A549 (cell line): ENCODE measurements at regions not wholly inside any gene's neighbourhood (a gene's known extent, or its start where the extent isn't known, plus 50 kb on each side); places are given as distances from the start of the nearest gene placed in this dataset.

Experiments
- ATAC-seq, 2 experiments: fragments of 200-7000 bp in 1 of 2; fragments of >200 bp in 1 of 2; cut with Nextera tagmentation in 1 of 2; cut with Tn5 transposase in 1 of 2; 3 replicates each; pipeline versions ENCODE4 v1.8.0 to v1.9.1; 2018 to 2020; ENCODE audit warnings: mild to moderate bottlenecking in 1 of 2, moderate library complexity in 1 of 2
- CTCF ChIA-PET: fragments of 300-600 bp; sonication (Branson Sonifier 250); formaldehyde crosslinking; extraction: SDS; loops from one replicate; lab custom pipeline; 2021; ENCODE audit warnings: antibody characterized with exemption, inconsistent platforms; lab: Yijun Ruan, JAX
- POLR2A ChIA-PET: fragments of 350-600 bp; formaldehyde crosslinking; extraction: SDS; loops from one replicate; lab custom pipeline; 2021; ENCODE audit warnings: antibody characterized with exemption, inconsistent platforms; lab: Yijun Ruan, JAX
- DNase-seq, 2 experiments: peaks; one replicate each; pipeline versions ENCODE4 v3.0.0 to v3.0.0-alpha.2; 2011 to 2016; ENCODE audit warnings: low read depth in 1 of 2, low spot score in 1 of 2
- FAIRE-seq: peaks from 2 replicates; lab custom pipeline; 2011; peaks lifted over from hg19 to GRCh38; lab: Jason Lieb, UNC
- H3K27ac ChIP-seq, 2 experiments: fragments of >200 bp; sonication (Bioruptor Twin); formaldehyde crosslinking; 3 replicates each; pipeline ENCODE4 v1.5.1; 2016 to 2017
- H3K4me1 ChIP-seq: fragments of >200 bp; sonication (Bioruptor Twin); formaldehyde crosslinking; 3 replicates; pipeline ENCODE4 v1.6.1; 2016
- H3K4me2 ChIP-seq: fragments of >200 bp; sonication (Bioruptor Twin); formaldehyde crosslinking; 3 replicates; pipeline ENCODE4 v1.6.1; 2016
- H3K4me3 ChIP-seq: fragments of >200 bp; sonication (Bioruptor Twin); formaldehyde crosslinking; 3 replicates; pipeline ENCODE4 v1.5.1; 2016
- H3K9me3 ChIP-seq: fragments of >200 bp; sonication (Bioruptor Twin); formaldehyde crosslinking; 3 replicates; pipeline ENCODE4 v1.6.1; 2016
- ATOH8 ChIP-seq: fragments of 250-450 bp; sonication (Bioruptor Pico); IDR thresholded peaks from 2 replicates; pipeline ENCODE4 v1.5.0; 2020; ENCODE audit warnings: low read depth, mild to moderate bottlenecking, moderate library complexity
- BHLHE40 ChIP-seq: IDR thresholded peaks from 2 replicates; pipeline ENCODE4 v1.6.1; 2012; ENCODE audit warnings: low read depth, low read length, inconsistent platforms
- EHMT2 ChIP-seq: fragments of 200-600 bp; sonication (generic); IDR thresholded peaks from 2 replicates; pipeline ENCODE4 v1.6.1; 2016; ENCODE audit warnings: antibody characterized with exemption, low read depth, mild to moderate bottlenecking, moderate library complexity
- ELK1 ChIP-seq: fragments of 150-350 bp; IDR thresholded peaks from 2 replicates; pipeline ENCODE4 v1.6.1; 2014; ENCODE audit warnings: low read depth, mild to moderate bottlenecking, low read length
- EP300 ChIP-seq, 2 experiments: fragments of >200 bp; sonication (Bioruptor Twin); formaldehyde crosslinking; IDR thresholded peaks; 2 replicates in 1 of 2; 3 replicates in 1 of 2; pipeline ENCODE4 v1.6.1; 2016 to 2017
- FOSL2 ChIP-seq, 2 experiments: fragments of 450-650 bp in 1 of 2; fragments of >200 bp in 1 of 2; sonication (Bioruptor Twin) in 1 of 2; formaldehyde crosslinking; IDR thresholded peaks; 2 replicates each; pipeline versions ENCODE4 v1.5.0 to v1.6.1; 2016 to 2020; ENCODE audit warnings: mild to moderate bottlenecking in 1 of 2, moderate library complexity in 1 of 2
- GATA3 ChIP-seq: IDR thresholded peaks from 2 replicates; pipeline ENCODE4 v1.6.1; 2012; ENCODE audit warnings: borderline replicate concordance
- HDAC2 ChIP-seq: fragments of 200-600 bp; sonication (generic); IDR thresholded peaks from 2 replicates; pipeline ENCODE4 v1.6.1; 2016
- HMGXB4 ChIP-seq: fragments of 250-450 bp; sonication (Bioruptor Pico); IDR thresholded peaks from 2 replicates; pipeline ENCODE4 v1.5.0; 2021; ENCODE audit warnings: mild to moderate bottlenecking, moderate library complexity, borderline replicate concordance
- HOXB13 ChIP-seq: fragments of 250-450 bp; sonication (Bioruptor Pico); IDR thresholded peaks from 2 replicates; pipeline ENCODE4 v1.5.0; 2020; ENCODE audit warnings: low read depth, mild to moderate bottlenecking, moderate library complexity
- JUNB ChIP-seq: fragments of >200 bp; sonication (Bioruptor Twin); formaldehyde crosslinking; IDR thresholded peaks from 2 replicates; pipeline ENCODE4 v1.6.1; 2016
- NPAS2 ChIP-seq: fragments of 250-450 bp; sonication (Bioruptor Pico); IDR thresholded peaks from 2 replicates; pipeline ENCODE4 v1.8.0; 2022; ENCODE audit warnings: mild to moderate bottlenecking, moderate library complexity, borderline replicate concordance
- NR3C1 ChIP-seq: fragments of >200 bp; sonication (Bioruptor Twin); formaldehyde crosslinking; IDR thresholded peaks from 3 replicates; pipeline ENCODE4 v1.6.1; 2017
- POLR2A ChIP-seq: IDR thresholded peaks from 2 replicates; pipeline ENCODE4 v1.6.1; 2012; ENCODE audit warnings: mild to moderate bottlenecking, low read length
- POLR2AphosphoS2 ChIP-seq: conservative IDR thresholded peaks from 2 replicates; pipeline ENCODE4 v1.6.1; 2012; ENCODE audit warnings: low read length, improper control_type of control experiment, inconsistent platforms
- RAD21 ChIP-seq, 2 experiments: fragments of >200 bp in 1 of 2; sonication (Bioruptor Twin) in 1 of 2; formaldehyde crosslinking in 1 of 2; IDR thresholded peaks in 1 of 2; conservative IDR thresholded peaks in 1 of 2; 2 replicates in 1 of 2; 3 replicates in 1 of 2; pipeline ENCODE4 v1.6.1; 2012 to 2018; ENCODE audit warnings: inconsistent platforms in 1 of 2
- TFCP2L1 ChIP-seq: fragments of 250-450 bp; sonication (Bioruptor Pico); IDR thresholded peaks from 2 replicates; pipeline ENCODE4 v1.5.0; 2021; ENCODE audit warnings: mild to moderate bottlenecking
- USF2 ChIP-seq: fragments of 450-650 bp; IDR thresholded peaks from 2 replicates; pipeline ENCODE4 v1.6.1; 2014; ENCODE audit warnings: antibody characterized with exemption
- ZNF302 ChIP-seq: fragments of 250-450 bp; sonication (Bioruptor Pico); IDR thresholded peaks from 2 replicates; pipeline ENCODE4 v1.9.0; 2021; ENCODE audit warnings: inconsistent platforms, mild to moderate bottlenecking, moderate library complexity
- ZSCAN20 ChIP-seq: fragments of 250-450 bp; sonication (Bioruptor Pico); IDR thresholded peaks from 2 replicates; pipeline ENCODE4 v1.8.0; 2022; ENCODE audit warnings: mild to moderate bottlenecking, moderate library complexity
- WGBS: methylation state at CpG from one replicate; pipeline ENCODE4 v1.1.6; 2017; ENCODE audit errors: missing lambda C conversion rate; 5-methylcytosine and 5-hydroxymethylcytosine counted together

GRCh38 chr3:7793786-7794185 lies 707.8 kb upstream of the LMCD1 start:
- WGBS: 33% methylated on average over 5 of the region's 5 CpGs
- Histone ChIP-seq H3K27ac (no peak overlapping the region), H3K4me2 (no peak overlapping the region), H3K4me3 (no peak overlapping the region), H3K9me3 (peaks cover 3% of the 10 kb centered on the region; the same call in 1 of the 3 replicates), H3K4me1 (no peaks in the 10 kb centered on the region)
- POLR2A ChIA-PET: no interaction called here
- DNase-seq (no peak), FAIRE-seq (no peak), ATAC-seq (no peak)
- TF ChIP-seq FOSL2 (IDR thresholded peaks at IDR 0.05): no peak
- no peak for TF ChIP-seq FOSL2 (CRISPR knock-in tag; IDR thresholded peaks at IDR 0.05)
- no peak for TF ChIP-seq ZSCAN20 (CRISPR knock-in tag)
- no peak for TF ChIP-seq HOXB13 (CRISPR knock-in tag)
- TF ChIP-seq POLR2A: no peak
- no peak for TF ChIP-seq JUNB
- no peak for TF ChIP-seq GATA3
- CTCF ChIA-PET: no interaction called here

- DNase-seq: no peak
- no peak for FAIRE-seq
- POLR2A ChIA-PET: no interaction called here
Observed at GRCh38 chr3:7798276-7798675, 703.3 kb upstream of the LMCD1 start.

GRCh38 chr3:7800006-7800780 lies 701.4 kb upstream of the LMCD1 start:
- 6% methylated on average over 4 of the region's 4 CpGs for WGBS
- Histone ChIP-seq H3K4me3 (no peak overlapping the region), H3K27ac (no peak overlapping the region), H3K4me1 (no peaks in the 10 kb centered on the region), H3K4me2 (no peak overlapping the region), H3K9me3 (no peaks in the 10 kb centered on the region; the same call in 2 of the 3 replicates)
- ATAC-seq (no peak), FAIRE-seq (no peak), DNase-seq (no peak)
- ChIA-PET POLR2A (no interaction called here), CTCF (interaction anchor here (0.8 kb wide), 1 partner anchor 14 kb away, joined by 3 read pairs; no protein-coding TSS in a partner anchor)
- TF ChIP-seq RAD21 (conservative IDR thresholded peaks at IDR 0.05 in 1 of 2, IDR thresholded peaks at IDR 0.05 in 1 of 2) (0 out of 5 replicates have a peak, but pooled peaks of 1 of the 2 experiments have one; percentile 17), EHMT2 (no peak), NPAS2 (CRISPR knock-in tag) (no peak)

More at GRCh38 chr3:7798276-7798675, 703.3 kb upstream of the LMCD1 start:
- no peak overlapping the region for H3K27ac ChIP-seq
- no peaks in the 10 kb centered on the region; the same call in 2 of the 3 replicates for H3K9me3 ChIP-seq
- no peaks in the 10 kb centered on the region for H3K4me1 ChIP-seq
- ATAC-seq: no peak
- WGBS: 41% methylated on average over 4 of the region's 4 CpGs
- no peak overlapping the region for H3K4me2 ChIP-seq
- no peak for TF ChIP-seq JUNB
- H3K4me3 ChIP-seq: no peak overlapping the region
- CTCF ChIA-PET: no interaction called here

GRCh38 chr3:7812490-7812889 lies 689.1 kb upstream of the LMCD1 start:
- POLR2A ChIA-PET: no interaction called here
- Histone ChIP-seq H3K4me3 (no peak overlapping the region), H3K27ac (no peak overlapping the region), H3K4me1 (no peaks in the 10 kb centered on the region), H3K9me3 (no peaks in the 10 kb centered on the region), H3K4me2 (no peak overlapping the region)
- FAIRE-seq (no peak), ATAC-seq (no peak), DNase-seq (no peak)
- 10% methylated on average over 3 of the region's 3 CpGs for WGBS
- CTCF ChIA-PET: interaction anchor here (1.6 kb wide), 1 partner anchor 490 kb away, joined by 4 read pairs; no protein-coding TSS in a partner anchor
- TF ChIP-seq TFCP2L1 (CRISPR knock-in tag) (no peak), ATOH8 (CRISPR knock-in tag) (no peak), HDAC2 (no peak), POLR2AphosphoS2 (no peak), HMGXB4 (CRISPR knock-in tag) (no peak), BHLHE40 (no peak), GATA3 (no peak), NR3C1 (no peak), ELK1 (no peak), EP300 (IDR thresholded peaks at IDR 0.05) (no peak), USF2 (no peak), ZNF302 (no peak)
- TF ChIP-seq, all 56 proteins: peak for 0
